Cardiac fibroblast (primary cell): ENCODE measurements at regions not wholly inside any gene's neighbourhood (a gene's known extent, or its start where the extent isn't known, plus 50 kb on each side); places are given as distances from the start of the nearest gene placed in this dataset.
"Not testable (repeated sequence)": the region's sequence is repeated elsewhere in the genome, so short reads cannot be mapped to it uniquely, and the experiment has no call there.

Experiments
- DNase-seq, 2 donors: peaks; one replicate each; pipeline versions ENCODE4 v3.0.0 to v3.0.0-alpha.2; 2010; ENCODE audit warnings: low read depth in 2 of 2
- H3K4me3 ChIP-seq, 2 donors: replicated peaks in 1 of 2; 1 replicate in 1 of 2; 2 replicates in 1 of 2; pipeline ENCODE4 v1.5.1; 2011; ENCODE audit warnings: low read depth in 2 of 2, low read length in 2 of 2, mild to moderate bottlenecking in 2 of 2, moderate library complexity in 1 of 2
- CTCF ChIP-seq: IDR thresholded peaks from one replicate; pipeline ENCODE4 v1.5.1; 2011; ENCODE audit warnings: low read depth, mild to moderate bottlenecking, low read length, inconsistent platforms

- TF ChIP-seq CTCF: no peak
- DNase-seq: no peak
- H3K4me3 ChIP-seq: no peak overlapping the region
These were observed 232.9 kb upstream of the RUNX1 start for GRCh38 chr21:35281956-35282355.

GRCh38 chr21:35280231-35280630 lies 231.1 kb upstream of the RUNX1 start:
- TF ChIP-seq CTCF: no peak
- DNase-seq: no peak
- no peak overlapping the region for H3K4me3 ChIP-seq

DNA sequence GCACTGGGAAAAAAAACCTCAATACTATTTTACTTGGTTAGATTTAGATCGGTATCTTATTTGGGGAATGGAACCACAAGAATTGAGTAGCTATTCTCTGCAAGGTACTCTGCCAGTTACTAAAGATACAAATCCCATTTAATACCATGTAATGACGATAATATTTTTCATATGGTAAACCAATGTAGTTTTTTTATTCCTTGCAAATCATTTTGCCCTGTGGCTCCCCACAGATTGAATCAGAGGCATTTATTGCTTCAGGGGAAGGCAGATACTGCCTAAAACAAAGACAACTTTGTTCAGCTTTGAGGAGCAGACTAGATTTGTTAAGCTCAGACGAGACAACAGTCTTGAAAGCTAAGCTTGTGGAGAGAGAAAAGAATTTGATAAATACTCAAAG lies 226.7 kb upstream of the RUNX1 start:
- TF ChIP-seq CTCF: no peak
- no peak overlapping the region for H3K4me3 ChIP-seq
- no peak for DNase-seq

- no peak overlapping the region for H3K4me3 ChIP-seq
- DNase-seq: no peak
- TF ChIP-seq CTCF: no peak
These were observed 225.8 kb upstream of the RUNX1 start for GRCh38 chr21:35274923-35275322.

GRCh38 chr21:35274090-35274489 lies 225.0 kb upstream of the RUNX1 start:
- H3K4me3 ChIP-seq: no peak overlapping the region
- no peak for DNase-seq
- TF ChIP-seq CTCF: no peak

- no peak overlapping the region for H3K4me3 ChIP-seq
- no peak for DNase-seq
- no peak for TF ChIP-seq CTCF
These were observed 224.2 kb upstream of the RUNX1 start for GRCh38 chr21:35273333-35273732.

GRCh38 chr21:35271344-35272118 lies 222.4 kb upstream of the RUNX1 start:
- not testable (repeated sequence) for DNase-seq, H3K4me3 ChIP-seq
